RKO (cell line): ENCODE measurements at regions not wholly inside any gene's neighbourhood (a gene's known extent, or its start where the extent isn't known, plus 50 kb on each side); places are given as distances from the start of the nearest gene placed in this dataset.

Experiments used
- DNase-seq: peaks from one replicate; pipeline ENCODE4 v3.0.0-alpha.2; 2016; ENCODE audit warnings: low spot score

GRCh38 chr2:224210286-224211180 lies 171.4 kb upstream of the SERPINE2 start:
- DNase-seq, result no peak

- DNase-seq, result no peak
Observed at GRCh38 chr2:224209555-224210285, 170.6 kb upstream of the SERPINE2 start.

GRCh38 chr2:224208443-224208842 lies 169.4 kb upstream of the SERPINE2 start:
- no peak for DNase-seq

GRCh38 chr2:224208007-224208406 lies 168.9 kb upstream of the SERPINE2 start:
- no peak for DNase-seq

GRCh38 chr2:224206816-224207215 lies 167.7 kb upstream of the SERPINE2 start:
- no peak for DNase-seq

- no peak for DNase-seq
Observed at GRCh38 chr2:224202281-224202865, 163.3 kb upstream of the SERPINE2 start.

GRCh38 chr2:224198436-224198835 lies 159.3 kb upstream of the SERPINE2 start:
- no peak for DNase-seq

- no peak for DNase-seq
Observed at GRCh38 chr2:224196810-224197209, 157.7 kb upstream of the SERPINE2 start.

- no peak for DNase-seq
Observed at GRCh38 chr2:224195925-224196571, 157.0 kb upstream of the SERPINE2 start.

- DNase-seq, result no peak
Observed at GRCh38 chr2:224194161-224194560, 155.1 kb upstream of the SERPINE2 start.

- DNase-seq, result no peak
Observed at GRCh38 chr2:224191465-224191864, 152.4 kb upstream of the SERPINE2 start.

- no peak for DNase-seq
Observed at GRCh38 chr2:224190936-224191270, 151.8 kb upstream of the SERPINE2 start.

GRCh38 chr2:224190234-224190935 lies 151.3 kb upstream of the SERPINE2 start:
- DNase-seq, result no peak

- DNase-seq, result no peak
Observed at GRCh38 chr2:224187220-224187619, 148.1 kb upstream of the SERPINE2 start.

- no peak for DNase-seq
Observed at GRCh38 chr2:224185023-224185601, 146.0 kb upstream of the SERPINE2 start.

GRCh38 chr2:224183086-224183485 lies 144.0 kb upstream of the SERPINE2 start:
- no peak for DNase-seq

- no peak for DNase-seq
Observed at GRCh38 chr2:224182498-224182897, 143.4 kb upstream of the SERPINE2 start.

- DNase-seq, result no peak
Observed at GRCh38 chr2:224181534-224182155, 142.6 kb upstream of the SERPINE2 start.

- DNase-seq, result no peak
Observed at GRCh38 chr2:224180810-224181209, 141.7 kb upstream of the SERPINE2 start.

- no peak for DNase-seq
Observed at GRCh38 chr2:224178056-224178455, 139.0 kb upstream of the SERPINE2 start.

- no peak for DNase-seq
Observed at GRCh38 chr2:224175538-224175937, 136.5 kb upstream of the SERPINE2 start.
